Upper lobe of left lung (tissue), 6 donors: ENCODE measurements at regions not wholly inside any gene's neighbourhood (a gene's known extent, or its start where the extent isn't known, plus 50 kb on each side); places are given as distances from the start of the nearest gene placed in this dataset.

Experiments
- ATAC-seq, 2 donors: fragments of 200-7000 bp; cut with Tn5 transposase; one replicate each; pipeline ENCODE4 v1.9.1; 2022; ENCODE audit warnings: mild to moderate bottlenecking in 2 of 2, moderate library complexity in 2 of 2; ENCODE audit not compliant: low FRiP score in 2 of 2
- DNase-seq, 2 donors: peaks; one replicate each; pipeline ENCODE4 v3.0.0-alpha.2; 2019 to 2020
- H3K27ac ChIP-seq, 4 donors: fragments of 200-600 bp; sonication (generic); one replicate each; pipeline ENCODE4 v1.5.1; 2016 to 2019
- H3K27me3 ChIP-seq, 4 donors: fragments of 200-600 bp; sonication (generic); one replicate each; pipeline ENCODE4 v1.5.1; 2017 to 2019
- H3K36me3 ChIP-seq, 4 donors: fragments of 200-600 bp; sonication (generic); one replicate each; pipeline ENCODE4 v1.5.1; 2016 to 2019
- H3K4me1 ChIP-seq, 4 donors: fragments of 200-600 bp; sonication (generic); one replicate each; pipeline ENCODE4 v1.5.1; 2018 to 2019
- H3K4me3 ChIP-seq, 4 donors: fragments of 200-600 bp; sonication (generic); one replicate each; pipeline ENCODE4 v1.5.1; 2017 to 2019; ENCODE audit warnings: mild to moderate bottlenecking in 2 of 4, moderate library complexity in 1 of 4
- H3K9me3 ChIP-seq, 4 donors: fragments of 200-600 bp; sonication (generic); one replicate each; pipeline ENCODE4 v1.5.1; 2018 to 2019
- EP300 ChIP-seq, 4 donors: sonication (generic); formaldehyde crosslinking; IDR thresholded peaks; one replicate each; pipeline ENCODE4 v1.5.1; 2017; ENCODE audit warnings: antibody characterized with exemption in 4 of 4, control low read depth in 2 of 4
- POLR2A ChIP-seq, 4 donors: fragments of 450-650 bp; IDR thresholded peaks; one replicate each; pipeline ENCODE4 v1.5.1; 2016 to 2017; ENCODE audit warnings: antibody characterized with exemption in 4 of 4, mild to moderate bottlenecking in 2 of 4
- POLR2AphosphoS5 ChIP-seq, 2 donors: sonication (generic); formaldehyde crosslinking; IDR thresholded peaks; one replicate each; pipeline ENCODE4 v1.5.1; 2017; ENCODE audit warnings: antibody characterized with exemption in 2 of 2
- WGBS, 2 donors: methylation state at CpG; one replicate each; pipeline ENCODE4 v1.1.5; 2017 to 2018; 5-methylcytosine and 5-hydroxymethylcytosine counted together
- TF ChIP-seq, protein P1 (sequence below), 6 experiments: fragments of 450-650 bp in 4 of 6; fragments of 200-600 bp in 2 of 6; sonication (generic) in 2 of 6; IDR thresholded peaks; one replicate each; pipeline ENCODE4 v1.5.1; 2016 to 2019; ENCODE audit warnings: antibody characterized with exemption in 6 of 6
- donor health status: DM: no; HTN: no; CAD: no; lungs with moderate emphysema.
- donor health status: DM: no; HTN: yes; CAD: no; lungs with severe emphysema.

DNA sequence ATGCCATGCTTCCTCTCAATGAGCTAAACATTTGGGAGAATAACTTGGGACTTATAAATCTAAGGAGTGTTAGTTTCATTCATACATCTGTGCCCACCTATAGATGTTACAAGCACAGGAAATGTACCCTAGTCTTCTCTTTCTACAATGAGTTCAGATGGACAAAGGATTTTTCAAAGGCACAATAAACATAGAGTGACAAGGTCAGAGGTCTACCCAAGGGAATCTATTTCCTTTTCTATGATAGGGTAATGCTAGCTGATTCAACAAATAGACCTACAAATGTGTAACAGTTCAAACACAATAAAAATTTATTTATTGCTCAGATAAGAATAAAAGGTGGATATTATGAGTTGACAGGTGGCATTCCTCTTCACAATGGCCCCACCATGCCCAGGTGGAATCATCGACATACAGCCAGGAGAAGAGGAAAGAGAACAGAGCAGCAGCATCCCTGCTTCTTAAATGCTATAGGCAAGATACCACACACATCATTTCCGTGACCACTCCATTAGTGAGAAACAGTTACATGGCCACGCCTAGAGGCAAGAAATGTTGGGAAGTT is 421.8 kb downstream of the HNRNPD start:
- Histone ChIP-seq H3K4me3 (no peak overlapping the region), H3K9me3 (no peaks in the 10 kb centered on the region), H3K4me1 (no peaks in the 10 kb centered on the region), H3K36me3 (no peaks in the 10 kb centered on the region), H3K27ac (no peak overlapping the region), H3K27me3 (no peaks in the 10 kb centered on the region)
- TF ChIP-seq POLR2A (IDR thresholded peaks at IDR 0.05), result no peak
- TF ChIP-seq, protein P1, sequence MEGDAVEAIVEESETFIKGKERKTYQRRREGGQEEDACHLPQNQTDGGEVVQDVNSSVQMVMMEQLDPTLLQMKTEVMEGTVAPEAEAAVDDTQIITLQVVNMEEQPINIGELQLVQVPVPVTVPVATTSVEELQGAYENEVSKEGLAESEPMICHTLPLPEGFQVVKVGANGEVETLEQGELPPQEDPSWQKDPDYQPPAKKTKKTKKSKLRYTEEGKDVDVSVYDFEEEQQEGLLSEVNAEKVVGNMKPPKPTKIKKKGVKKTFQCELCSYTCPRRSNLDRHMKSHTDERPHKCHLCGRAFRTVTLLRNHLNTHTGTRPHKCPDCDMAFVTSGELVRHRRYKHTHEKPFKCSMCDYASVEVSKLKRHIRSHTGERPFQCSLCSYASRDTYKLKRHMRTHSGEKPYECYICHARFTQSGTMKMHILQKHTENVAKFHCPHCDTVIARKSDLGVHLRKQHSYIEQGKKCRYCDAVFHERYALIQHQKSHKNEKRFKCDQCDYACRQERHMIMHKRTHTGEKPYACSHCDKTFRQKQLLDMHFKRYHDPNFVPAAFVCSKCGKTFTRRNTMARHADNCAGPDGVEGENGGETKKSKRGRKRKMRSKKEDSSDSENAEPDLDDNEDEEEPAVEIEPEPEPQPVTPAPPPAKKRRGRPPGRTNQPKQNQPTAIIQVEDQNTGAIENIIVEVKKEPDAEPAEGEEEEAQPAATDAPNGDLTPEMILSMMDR (IDR thresholded peaks at IDR 0.05), result no peak
- TF ChIP-seq POLR2AphosphoS5 (IDR thresholded peaks at IDR 0.05), result no peak
- no peak for ATAC-seq
- no peak for DNase-seq
- 88 to 90% methylated on average over 3 of the region's 3 CpGs for WGBS, 2 donors

DNA sequence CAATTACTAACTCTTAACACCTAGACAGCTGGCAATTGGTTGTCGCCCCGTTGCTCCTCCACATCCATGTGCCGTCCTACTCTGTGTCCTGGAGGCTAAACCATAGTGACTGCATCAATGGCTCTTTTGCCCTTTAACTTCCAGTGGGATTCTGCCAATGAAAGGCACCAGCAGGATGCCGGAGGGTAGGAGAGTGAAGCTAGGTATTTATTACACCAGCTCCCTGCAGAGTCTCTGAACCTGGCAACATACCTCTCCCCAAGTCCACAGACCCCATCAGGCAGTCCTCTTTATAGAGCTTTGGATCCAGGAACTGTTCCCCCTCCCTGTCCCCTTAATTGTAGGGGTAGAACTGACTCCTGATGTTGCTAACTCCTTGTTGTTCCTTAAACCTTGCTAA is 426.8 kb downstream of the HNRNPD start:
- TF ChIP-seq EP300 (IDR thresholded peaks at IDR 0.05), result no peak
- no peak for TF ChIP-seq POLR2AphosphoS5 (IDR thresholded peaks at IDR 0.05)
- no peak for TF ChIP-seq POLR2A (IDR thresholded peaks at IDR 0.05)
- TF ChIP-seq, protein P1 (IDR thresholded peaks at IDR 0.05), result no peak
- Histone ChIP-seq H3K4me3 (no peak overlapping the region), H3K27ac (no peak overlapping the region), H3K9me3 (no peaks in the 10 kb centered on the region), H3K27me3 (no peaks in the 10 kb centered on the region), H3K36me3 (no peaks in the 10 kb centered on the region), H3K4me1 (no peaks in the 10 kb centered on the region)
- WGBS, 2 donors, result 72 to 78% methylated on average over 4 of the region's 4 CpGs
- ATAC-seq (no peak), DNase-seq (no peak)

DNA sequence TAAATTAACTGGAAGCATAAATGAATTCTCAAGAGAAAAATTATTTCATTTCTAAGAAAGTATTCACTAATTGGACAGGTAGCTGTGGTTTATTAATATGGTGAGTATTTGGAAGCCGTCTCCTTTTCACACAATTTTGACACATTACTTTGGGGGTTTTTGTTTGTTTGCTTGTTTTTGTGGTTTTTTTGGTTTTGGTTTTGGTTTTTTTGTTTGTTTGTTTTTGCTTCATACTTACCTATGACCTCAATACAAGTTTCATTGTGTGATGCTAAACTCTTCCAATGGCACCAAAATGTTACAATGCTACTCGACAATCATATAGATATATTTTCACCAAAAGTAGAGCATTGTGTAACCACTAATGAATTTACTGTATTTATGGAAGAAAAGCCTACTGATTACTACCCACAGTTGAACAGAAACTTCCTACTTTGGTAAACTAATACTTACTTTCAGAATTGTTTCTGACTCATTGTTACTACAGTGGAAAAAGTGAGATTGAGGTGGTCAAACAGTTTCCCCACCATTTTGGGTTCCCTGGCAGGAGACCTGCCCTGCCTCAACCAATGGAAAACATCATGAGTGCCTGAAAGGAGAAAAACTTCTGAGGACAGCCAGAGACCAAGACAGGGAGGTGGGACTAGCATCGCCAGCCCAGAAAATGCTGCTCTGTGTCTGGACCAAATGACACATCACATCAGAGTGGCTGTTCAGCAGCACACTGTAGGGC is 443.1 kb downstream of the HNRNPD start:
- no peak for ATAC-seq
- 85 to 90% methylated on average over 3 of the region's 3 CpGs for WGBS, 2 donors
- DNase-seq, result no peak
- Histone ChIP-seq H3K27me3 (no peaks in the 10 kb centered on the region), H3K36me3 (no peaks in the 10 kb centered on the region), H3K9me3 (peaks cover 0 to 2% (median 0%) of the 10 kb centered on the region in 4 donors), H3K4me1 (no peaks in the 10 kb centered on the region), H3K4me3 (no peak overlapping the region), H3K27ac (no peak overlapping the region)
- TF ChIP-seq EP300 (IDR thresholded peaks at IDR 0.05) (no peak), POLR2A (IDR thresholded peaks at IDR 0.05) (no peak), POLR2AphosphoS5 (IDR thresholded peaks at IDR 0.05) (no peak)
- TF ChIP-seq, protein P1 (IDR thresholded peaks at IDR 0.05), result no peak

DNA sequence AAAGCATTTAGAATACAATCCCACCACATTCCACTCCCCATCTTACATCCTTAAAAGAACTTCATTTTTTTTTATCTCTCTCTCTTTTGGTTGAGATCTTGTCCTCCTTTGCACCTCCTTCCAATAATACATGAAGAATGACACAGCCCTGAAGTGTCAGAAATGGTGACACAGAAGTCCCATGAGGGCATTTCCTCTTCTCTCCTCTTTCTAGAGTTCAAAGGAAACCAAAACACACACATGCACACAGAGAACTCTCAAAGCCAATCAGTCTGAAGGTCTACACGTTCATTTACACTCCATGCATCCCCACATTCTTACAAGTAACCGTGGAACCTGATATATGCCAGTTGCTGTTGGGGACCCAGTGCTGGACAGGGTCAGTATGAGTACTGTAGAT is 450.7 kb downstream of the HNRNPD start:
- H3K9me3 ChIP-seq, result no peaks in the 10 kb centered on the region
- H3K27ac ChIP-seq, result no peak overlapping the region
- ATAC-seq, result no peak
- 53 to 56% methylated on average over 2 of the region's 2 CpGs for WGBS, 2 donors
- DNase-seq, result no peak
- TF ChIP-seq EP300 (IDR thresholded peaks at IDR 0.05), result no peak
- H3K4me3 ChIP-seq, result no peak overlapping the region
- no peaks in the 10 kb centered on the region for H3K4me1 ChIP-seq
- H3K36me3 ChIP-seq, result no peaks in the 10 kb centered on the region
- no peaks in the 10 kb centered on the region for H3K27me3 ChIP-seq

DNA sequence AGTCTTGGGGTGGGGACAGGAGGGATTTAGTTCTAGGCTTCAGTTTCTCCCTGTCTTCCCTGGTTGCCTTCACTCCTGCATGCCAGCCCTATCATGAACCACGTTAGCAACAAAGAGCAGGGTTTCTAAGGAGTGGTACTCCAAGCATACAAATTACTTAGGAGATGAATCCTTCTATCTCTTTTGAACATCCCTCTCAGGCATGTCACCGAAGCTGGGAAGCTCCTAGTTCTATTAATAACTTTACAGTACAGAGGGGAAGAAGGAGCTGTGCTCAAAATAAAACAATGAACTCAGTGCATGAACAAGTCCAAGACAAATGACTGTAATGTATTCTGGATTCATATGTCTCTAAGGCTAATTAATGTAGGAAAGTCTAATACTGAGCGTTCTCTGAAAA is 450.6 kb upstream of the RASGEF1B start:
- no peak for ATAC-seq
- Histone ChIP-seq H3K4me3 (no peak overlapping the region), H3K4me1 (no peaks in the 10 kb centered on the region), H3K27me3 (no peaks in the 10 kb centered on the region), H3K27ac (no peak overlapping the region), H3K9me3 (no peaks in the 10 kb centered on the region), H3K36me3 (no peaks in the 10 kb centered on the region)
- DNase-seq, result no peak
- WGBS, 2 donors, result 51 to 55% methylated on average over 3 of the region's 3 CpGs
- TF ChIP-seq, protein P1 (IDR thresholded peaks at IDR 0.05), result no peak
- TF ChIP-seq POLR2A (IDR thresholded peaks at IDR 0.05), result no peak
- TF ChIP-seq EP300 (IDR thresholded peaks at IDR 0.05), result no peak
- no peak for TF ChIP-seq POLR2AphosphoS5 (IDR thresholded peaks at IDR 0.05)
